HTR-8/SVneo (cell line): ENCODE measurements at regions not wholly inside any gene's neighbourhood (a gene's known extent, or its start where the extent isn't known, plus 50 kb on each side); places are given as distances from the start of the nearest gene placed in this dataset.

Experiments
- DNase-seq: peaks from one replicate; pipeline ENCODE4 v3.0.0; 2011; ENCODE audit warnings: low spot score, mixed read lengths; ENCODE audit not compliant: insufficient read length
- FAIRE-seq: peaks from 2 replicates; lab custom pipeline; 2011; peaks lifted over from hg19 to GRCh38; lab: Jason Lieb, UNC

DNA sequence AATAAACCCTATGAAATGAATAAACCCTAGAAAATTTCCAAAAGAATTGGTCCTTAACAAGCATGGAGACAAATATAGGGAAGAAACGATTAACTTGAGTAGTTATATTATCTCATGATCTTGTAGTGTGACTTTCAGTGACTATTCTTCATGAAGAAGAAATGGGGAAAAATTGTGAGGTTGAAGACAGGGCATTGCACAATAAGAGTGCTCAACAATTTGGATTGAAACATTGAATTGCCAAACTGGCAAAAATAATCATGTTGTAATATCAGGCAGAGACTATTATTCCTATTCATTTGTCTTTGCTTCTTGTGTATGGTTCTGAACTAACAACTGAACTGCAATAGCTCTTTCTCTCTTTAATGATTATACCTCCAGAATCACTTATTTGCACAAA, 605.1 kb downstream of the PCDH7 start:
- no peak for DNase-seq
- FAIRE-seq = no peak

DNA sequence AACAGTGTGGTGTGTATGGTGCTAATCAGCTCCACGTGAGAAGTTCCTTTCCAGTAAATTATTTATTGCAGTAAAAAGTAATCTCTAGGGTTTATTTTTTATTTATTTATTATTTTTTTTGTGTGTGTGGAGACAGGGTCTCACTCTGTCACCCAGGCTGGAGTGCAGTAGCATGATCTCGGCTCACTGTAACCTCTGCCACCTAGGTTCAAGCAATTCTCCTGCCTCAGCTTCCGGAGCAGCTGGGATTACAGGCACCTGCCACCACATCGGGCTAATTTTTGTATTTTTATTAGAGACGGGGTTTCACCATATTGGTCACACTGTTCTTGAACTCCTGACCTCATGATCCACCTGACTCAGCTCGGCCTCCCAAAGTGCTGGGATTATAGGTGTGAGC, 606.9 kb downstream of the PCDH7 start:
- FAIRE-seq = no peak
- no peak for DNase-seq

DNA sequence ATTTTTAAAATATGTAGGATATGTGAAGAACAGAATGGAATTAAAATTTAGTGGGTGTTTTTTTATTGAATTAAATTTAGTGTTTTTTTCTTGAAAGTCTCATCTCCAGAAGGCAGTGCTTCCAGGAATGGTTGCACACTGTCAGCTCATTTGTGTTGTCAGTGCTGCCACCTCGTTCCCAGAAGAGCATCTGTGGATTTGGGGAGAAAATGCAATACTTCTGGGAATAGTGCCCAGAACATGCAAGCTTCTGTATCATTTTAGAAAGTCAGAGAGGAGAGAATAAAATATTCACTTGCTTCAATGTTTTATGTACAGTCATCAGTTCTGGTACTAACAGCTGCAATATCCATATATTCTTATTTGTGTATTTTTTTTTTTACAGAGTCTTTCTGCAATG, 608.8 kb downstream of the PCDH7 start:
- no peak for FAIRE-seq
- no peak for DNase-seq

DNA sequence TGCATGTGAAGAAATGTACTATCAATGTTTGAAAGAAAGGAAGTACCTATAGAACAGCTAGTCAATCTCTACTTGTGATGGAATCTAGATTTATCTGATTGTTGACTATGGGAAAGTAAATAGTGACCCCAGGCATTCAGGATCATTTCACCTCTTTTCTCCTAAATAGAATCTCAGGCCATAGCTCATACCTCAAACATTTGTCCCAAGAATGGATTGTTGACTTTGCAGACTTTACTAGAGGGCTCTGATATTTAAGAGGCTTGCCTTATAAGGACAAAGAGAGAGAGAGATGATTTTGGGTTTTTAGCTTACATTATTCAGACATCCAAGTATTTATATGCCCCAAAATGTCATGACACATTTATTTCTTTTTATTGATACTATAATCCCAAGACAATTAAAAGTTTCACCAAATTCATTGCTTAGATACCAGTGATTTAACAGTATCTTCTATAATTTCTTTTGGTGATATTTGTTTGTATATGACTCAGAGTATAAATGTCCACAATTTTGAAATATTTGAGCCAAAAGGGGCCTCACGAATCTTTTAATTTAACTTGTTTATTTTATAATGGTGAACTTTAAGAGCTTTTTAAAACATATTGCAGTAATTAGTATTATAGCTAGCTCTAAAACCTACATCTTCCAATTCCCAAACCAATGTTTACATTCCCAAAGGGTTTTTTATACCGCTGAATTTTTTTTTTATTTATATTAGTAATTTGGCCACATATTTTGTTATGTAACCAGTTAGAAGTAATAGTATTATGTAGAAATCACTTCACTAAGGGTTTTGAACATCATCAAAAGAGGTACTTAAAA, 614.1 kb downstream of the PCDH7 start:
- FAIRE-seq (no peak), DNase-seq (no peak)

DNA sequence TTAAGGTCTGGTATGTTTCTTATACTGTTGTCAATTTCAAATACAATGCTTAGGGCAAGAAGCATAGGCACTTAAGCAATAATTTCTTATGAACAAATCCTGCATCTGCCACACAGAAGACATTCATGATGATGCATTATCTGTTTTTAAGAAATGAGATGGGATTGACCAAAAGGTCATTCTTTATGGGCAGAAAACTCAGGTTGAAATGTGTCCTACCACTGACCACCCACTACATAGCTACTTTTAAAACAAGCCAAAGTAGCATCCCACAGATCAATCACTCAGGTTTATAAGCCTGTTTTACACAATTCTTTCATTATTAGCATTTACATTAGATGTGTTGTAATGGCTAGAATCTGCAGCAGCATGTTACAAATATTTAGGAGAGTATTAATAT, 617.8 kb downstream of the PCDH7 start:
- DNase-seq = no peak

DNA sequence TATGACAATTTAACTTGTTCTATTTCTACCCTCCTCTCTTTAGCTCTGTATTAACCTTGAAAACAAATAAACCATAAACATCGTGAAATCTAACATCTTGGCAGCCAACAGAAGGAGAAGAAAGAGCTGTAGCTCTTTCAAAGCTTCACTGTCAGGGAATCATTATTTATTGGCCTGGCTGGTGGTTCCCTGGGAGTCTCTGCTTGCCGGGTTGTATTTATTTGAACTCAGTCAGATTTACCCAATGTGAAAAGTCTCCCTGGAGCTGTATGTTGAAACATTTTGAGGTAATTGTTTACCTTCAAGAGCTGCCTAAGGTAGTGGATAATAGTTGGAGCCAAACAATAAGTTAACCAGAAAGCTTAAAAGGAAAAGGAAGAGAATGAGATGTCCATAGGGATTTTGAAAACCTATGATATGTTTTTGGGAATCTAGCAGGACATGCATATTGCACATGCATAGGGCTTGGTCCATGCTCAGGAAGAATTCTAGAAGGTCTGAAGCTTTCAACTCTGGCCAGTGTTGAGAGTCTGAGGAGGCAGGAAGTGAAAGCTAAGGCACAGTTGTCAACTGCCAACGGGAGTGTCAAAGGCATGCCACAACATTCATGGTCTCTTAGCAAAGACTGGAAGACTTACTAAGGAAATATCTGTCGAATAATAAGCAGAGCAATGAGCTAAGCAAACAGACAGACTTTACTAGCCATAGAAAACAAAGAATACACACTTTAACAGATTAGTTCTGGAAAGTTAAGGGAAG, 621.6 kb downstream of the PCDH7 start:
- FAIRE-seq (no peak), DNase-seq (no peak)

More for the DNA sequence above, 617.8 kb downstream of the PCDH7 start:
- no peak for FAIRE-seq

DNA sequence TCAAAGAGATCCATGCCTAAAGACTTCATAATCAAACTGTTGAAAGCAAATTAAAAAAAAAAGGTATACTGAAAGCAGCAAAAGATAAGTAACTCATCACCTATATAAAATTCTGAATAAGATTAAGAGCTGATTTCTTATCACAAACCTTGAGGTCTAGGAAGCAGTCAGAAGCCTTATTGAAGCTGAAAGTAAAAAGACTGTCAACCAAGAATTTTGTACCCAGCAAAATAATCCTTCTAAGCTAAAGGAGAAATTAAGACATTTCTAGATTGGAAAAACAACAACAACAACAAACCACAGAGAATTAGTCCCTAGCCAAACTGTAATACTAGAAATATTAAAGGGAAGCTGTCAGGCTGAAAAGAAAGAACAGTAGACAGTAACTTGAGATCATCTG, 622.9 kb downstream of the PCDH7 start:
- FAIRE-seq (no peak), DNase-seq (no peak)

DNA sequence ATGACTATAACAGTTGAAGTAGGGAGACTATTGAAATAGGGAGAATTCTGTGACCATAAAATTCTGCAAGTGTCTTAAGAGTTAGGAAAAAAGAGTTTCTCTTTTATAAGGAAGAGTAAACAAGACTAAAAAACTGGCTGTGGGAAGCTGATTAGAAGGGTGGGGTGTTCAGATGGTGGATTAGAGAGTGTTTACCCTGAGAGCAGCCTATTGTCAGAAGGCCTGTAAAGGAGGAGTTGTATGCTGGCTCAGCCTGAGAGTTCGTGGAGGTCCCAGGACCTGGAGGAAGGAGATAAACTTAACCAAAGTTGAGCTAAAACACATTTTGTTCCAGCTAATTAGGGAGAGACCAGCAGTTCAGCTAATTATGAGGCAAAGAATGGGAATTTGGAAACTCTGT, 629.7 kb downstream of the PCDH7 start:
- DNase-seq = no peak
- FAIRE-seq = no peak

DNA sequence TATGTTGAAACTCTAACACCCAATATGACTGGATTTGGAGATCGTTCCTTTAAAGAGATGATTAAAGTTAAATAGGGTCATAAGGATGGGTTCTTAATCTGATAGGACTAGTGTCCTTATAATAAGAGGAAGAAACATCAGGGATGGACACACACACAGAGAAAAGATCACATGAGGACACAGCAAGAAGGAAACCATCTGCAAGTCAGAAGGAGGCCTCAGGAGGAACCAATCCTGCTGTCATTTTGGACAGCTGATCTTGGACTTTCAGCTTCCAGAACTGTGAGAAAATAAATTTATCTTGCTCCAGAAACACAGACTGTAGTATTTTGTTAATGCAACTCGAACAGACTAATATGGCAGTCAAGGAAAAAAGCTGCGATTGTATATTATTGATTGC, 631.5 kb downstream of the PCDH7 start:
- no peak for DNase-seq

DNA sequence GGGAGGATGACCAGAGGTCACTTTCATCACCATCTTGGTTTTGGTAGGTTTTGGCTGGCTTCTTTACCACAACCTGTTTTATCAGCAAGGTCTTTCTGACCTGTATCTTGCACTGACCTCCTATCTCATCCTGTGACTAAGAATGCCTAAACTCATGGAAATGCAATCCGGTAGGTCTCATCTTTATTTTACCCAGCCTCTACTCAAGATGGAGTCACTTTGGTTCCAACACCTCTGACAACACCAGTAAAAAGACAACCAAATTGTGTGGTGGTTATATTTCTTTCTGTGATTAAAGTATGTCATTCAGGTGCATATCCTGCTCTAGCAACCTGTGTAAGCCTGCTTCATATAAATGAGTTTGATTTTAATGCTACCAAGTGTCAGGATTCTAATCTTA, 636.7 kb downstream of the PCDH7 start:
- DNase-seq (no peak), FAIRE-seq (no peak)

More for the DNA sequence above, 631.5 kb downstream of the PCDH7 start:
- no peak for FAIRE-seq

DNA sequence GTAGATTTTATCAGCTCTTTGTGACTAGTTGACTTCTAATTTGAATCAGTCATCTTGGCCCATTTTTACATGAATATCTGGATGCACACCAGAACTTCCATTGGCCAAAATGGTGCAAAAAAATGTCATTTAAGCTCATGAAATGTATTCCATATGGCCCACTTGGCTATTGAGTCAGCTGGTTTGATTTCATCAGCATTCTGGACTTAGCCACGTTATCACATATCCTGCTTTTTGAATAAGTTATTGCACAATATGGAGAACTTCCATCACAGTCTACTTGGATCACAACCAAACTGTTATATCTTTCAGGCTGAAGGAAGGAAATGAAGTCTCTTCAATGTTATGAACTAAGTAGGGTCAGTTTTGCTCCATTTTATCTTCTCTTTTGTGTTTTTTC, 640.6 kb downstream of the PCDH7 start:
- no peak for FAIRE-seq

DNA sequence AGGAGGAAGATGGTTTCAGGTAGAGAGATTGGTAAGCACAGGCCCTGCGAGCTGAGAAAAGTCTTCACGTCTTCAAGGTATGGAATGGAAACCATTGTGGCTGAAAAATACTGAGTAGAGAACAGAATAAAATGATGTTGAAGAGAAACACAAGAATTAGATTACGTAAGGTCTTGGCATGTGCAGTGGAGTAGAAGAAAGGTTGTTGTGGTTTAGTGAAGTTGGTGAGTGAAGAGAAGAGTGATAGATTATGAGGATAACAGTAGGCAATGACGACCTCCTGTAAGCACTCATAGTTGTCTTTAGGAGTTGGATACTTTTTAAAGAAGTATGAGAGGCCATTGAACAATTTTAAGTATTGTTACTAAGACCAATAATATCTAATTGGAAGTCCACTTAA, 642.6 kb downstream of the PCDH7 start:
- DNase-seq (no peak), FAIRE-seq (no peak)

More for the DNA sequence above, 640.6 kb downstream of the PCDH7 start:
- DNase-seq = no peak

DNA sequence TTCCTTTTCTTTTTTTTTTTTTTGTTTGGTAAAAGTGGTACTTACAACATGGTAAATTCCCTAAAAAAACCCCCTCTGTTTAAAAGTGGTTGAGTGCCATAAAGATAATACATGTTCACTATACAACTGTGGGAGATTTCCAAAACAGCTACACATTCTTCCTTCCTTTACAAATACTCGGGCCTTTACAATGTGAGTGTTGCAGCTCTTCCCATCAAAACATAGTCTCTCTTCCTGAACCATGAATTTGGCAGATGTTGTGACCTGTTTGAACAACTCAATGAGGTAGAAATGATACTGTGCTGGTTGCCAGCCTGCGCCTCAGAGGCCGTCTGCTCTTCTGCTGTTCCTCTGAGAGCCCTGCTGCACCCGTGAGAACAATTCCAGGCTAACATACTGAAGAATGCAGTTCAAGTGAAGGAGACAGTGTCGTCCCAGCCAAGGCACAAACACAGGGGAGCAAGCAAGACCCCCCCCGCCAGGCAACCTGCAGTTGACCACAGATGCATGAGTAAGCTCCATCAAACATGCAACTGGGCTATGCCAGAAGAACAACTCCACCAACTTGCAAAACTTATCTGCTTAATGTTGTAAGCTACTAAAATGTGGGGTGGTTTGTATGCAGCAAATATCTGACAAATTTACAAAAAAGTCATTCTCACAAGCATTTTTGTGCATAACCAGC, 645.0 kb downstream of the PCDH7 start:
- no peak for FAIRE-seq
- no peak for DNase-seq

DNA sequence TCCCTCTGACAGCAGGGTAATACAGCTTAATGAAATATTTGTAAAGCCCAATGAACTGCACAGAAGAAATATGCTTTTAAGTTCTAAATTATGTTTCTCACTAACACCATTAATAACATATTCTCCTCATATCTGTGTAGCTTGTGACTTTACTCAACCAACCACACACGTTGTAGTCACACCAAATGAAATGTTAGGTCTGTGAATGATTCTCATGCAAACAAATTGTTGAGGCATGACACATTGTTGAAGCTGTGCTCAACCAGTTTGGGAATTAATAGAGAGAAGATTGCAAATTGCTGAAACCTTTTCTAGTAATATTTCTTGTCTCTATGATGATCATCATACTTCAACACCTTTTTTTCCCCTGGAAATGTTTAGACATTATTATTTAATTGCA, 645.9 kb downstream of the PCDH7 start:
- DNase-seq (no peak), FAIRE-seq (peak; percentile 46)

DNA sequence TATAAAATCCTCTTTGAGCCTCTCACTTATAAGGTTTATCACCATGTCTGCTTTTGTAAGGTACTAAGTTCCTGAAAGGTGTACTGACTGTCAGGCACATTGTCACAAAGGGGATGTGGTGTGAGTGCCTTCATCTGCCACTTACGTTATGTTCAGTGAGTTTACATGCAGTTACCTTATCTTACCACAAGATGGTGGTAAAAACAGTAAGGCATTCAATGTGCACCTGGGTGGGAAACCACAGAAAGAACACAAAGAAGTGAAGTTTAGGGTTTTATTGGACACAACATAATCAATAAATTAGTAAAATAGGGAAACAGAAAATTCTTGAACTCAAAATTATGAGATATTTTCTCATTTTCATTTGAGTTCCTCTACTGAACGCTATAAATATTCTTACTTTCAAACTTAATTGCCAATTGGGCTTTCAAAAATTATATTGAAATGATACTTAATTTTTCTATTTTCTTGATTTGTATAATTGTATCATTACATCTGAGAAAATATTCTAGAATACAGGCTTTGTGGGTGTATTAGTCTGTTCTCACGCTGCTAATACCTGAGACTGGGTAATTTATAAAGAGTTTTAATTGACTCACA, 650.8 kb downstream of the PCDH7 start:
- DNase-seq = peak; percentile 46
- peak; percentile 69 for FAIRE-seq

DNA sequence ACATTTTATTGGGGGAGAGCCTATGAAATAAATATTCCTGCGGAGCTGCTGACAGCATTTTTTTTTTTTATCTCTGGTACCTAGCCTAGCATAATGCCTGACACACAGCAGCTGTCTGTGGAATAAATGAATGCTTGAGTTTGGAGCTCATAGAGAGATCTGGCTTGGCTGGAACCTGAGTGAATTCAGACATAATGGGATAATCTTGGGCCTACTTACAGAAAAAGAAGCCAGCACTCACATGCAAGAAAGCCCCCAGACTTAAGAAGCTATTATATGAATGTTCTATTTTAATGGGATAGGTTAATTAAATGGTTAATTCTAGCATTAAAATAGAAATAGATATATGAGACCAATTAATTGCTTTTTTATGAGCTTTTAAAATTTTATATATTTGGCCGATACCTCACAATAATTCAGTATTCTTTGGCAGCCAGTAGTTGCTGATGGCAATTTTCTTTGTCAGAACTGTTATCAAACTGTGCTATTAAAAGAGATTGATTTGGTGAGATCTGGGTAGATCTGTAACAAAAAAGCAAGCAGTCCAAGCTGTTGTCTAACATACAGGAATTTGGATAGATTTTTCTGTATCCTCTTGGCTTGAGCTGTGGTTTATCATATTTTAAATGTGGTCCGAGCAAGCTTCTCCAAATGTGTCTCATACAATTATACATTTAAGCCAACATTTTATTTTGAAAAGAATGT, 654.2 kb downstream of the PCDH7 start:
- DNase-seq = no peak
- FAIRE-seq = no peak

DNA sequence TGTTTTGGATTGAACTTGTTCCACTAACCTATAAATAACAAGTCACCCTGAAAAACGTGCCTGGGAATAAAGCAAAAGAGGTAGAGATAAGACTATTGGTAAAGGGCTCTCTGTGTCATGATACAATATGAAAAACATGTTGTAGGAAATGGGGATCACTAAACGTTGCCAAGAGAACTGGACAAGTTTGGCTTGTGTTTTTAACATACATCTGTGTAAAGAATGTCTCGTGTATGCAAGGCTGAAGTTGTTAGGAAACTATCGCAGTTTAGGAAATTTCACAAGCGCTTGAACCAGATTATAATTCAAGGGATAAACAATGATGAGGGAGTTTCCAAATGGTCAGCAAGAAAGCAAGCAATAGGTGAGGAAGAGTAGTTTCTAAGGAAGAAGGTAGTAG, 655.8 kb downstream of the PCDH7 start:
- FAIRE-seq = no peak
- no peak for DNase-seq

DNA sequence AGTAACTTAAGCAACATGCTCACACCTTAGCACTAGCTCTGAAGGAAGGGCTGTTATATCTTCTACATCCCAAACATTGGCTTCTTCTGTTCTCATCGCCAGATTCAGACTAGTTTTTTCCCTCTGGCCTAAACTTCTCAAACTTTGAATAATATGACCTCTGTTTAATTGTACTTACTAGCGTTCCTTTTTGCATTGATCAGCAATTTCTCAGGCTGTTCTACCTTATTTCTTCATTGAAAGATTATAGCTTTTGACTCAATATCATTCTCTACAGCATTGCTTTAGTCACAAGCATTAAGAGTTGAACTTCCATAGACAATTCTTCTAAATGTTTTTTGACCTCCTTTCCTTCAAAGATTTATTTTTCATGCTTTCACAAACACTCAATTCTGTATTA, 659.2 kb downstream of the PCDH7 start:
- DNase-seq (no peak), FAIRE-seq (no peak)

DNA sequence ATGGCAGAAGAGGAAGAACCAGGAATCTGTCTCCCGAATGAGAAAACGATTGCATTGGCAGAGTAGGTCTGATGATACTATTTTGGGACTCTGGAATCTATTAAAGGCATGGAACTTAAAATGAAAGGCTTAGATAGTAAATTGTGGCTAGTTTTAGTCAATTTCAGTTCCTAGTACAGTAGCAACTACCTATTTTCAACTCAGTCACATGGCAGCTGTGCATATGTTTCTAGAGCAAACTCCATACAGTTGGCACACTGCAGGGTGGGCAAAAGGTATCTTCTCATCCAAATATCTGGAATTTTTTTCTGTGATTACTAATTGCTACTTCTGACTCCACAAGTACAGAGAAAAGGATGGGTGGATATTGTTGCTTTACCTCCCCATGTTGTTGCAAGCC, 663.6 kb downstream of the PCDH7 start:
- no peak for FAIRE-seq

DNA sequence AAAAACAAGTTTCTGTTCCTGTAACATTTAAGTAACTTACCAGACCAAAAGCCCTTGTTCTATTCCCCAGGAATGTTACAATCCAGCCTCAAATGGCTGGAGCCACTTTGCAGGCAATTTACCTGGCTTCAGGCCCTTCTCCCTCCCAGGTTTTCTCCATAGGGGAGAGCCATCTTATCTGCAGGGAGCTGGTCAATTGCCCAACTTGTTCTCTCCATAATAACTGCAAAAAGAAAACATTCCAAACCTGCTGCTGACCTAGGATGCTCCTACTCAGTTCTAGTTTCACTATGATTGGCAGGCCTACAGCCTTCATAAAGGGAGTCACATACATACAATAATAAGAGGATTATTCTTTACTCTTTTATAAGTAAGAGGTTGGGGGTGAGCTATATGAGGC, 670.7 kb downstream of the PCDH7 start:
- DNase-seq = no peak
- no peak for FAIRE-seq

More for the DNA sequence above, 663.6 kb downstream of the PCDH7 start:
- no peak for DNase-seq
